HFF-Myc (cell line): ENCODE measurements at regions not wholly inside any gene's neighbourhood (a gene's known extent, or its start where the extent isn't known, plus 50 kb on each side); places are given as distances from the start of the nearest gene placed in this dataset.

Source experiments
- DNase-seq: peaks from one replicate; pipeline ENCODE4 v3.0.0-alpha.2; 2011; ENCODE audit warnings: low read depth; ENCODE audit errors: extremely low read depth
- H3K4me3 ChIP-seq: replicated peaks from 2 replicates; pipeline ENCODE4 v1.5.1; 2011; ENCODE audit warnings: low read depth, mild to moderate bottlenecking, control low read depth, low read length
- TF ChIP-seq, protein P1 (sequence below): IDR thresholded peaks from 2 replicates; pipeline ENCODE4 v1.5.1; 2012; ENCODE audit warnings: mild to moderate bottlenecking, low read depth, low read length, control low read depth; ENCODE audit errors: missing control alignments

DNA sequence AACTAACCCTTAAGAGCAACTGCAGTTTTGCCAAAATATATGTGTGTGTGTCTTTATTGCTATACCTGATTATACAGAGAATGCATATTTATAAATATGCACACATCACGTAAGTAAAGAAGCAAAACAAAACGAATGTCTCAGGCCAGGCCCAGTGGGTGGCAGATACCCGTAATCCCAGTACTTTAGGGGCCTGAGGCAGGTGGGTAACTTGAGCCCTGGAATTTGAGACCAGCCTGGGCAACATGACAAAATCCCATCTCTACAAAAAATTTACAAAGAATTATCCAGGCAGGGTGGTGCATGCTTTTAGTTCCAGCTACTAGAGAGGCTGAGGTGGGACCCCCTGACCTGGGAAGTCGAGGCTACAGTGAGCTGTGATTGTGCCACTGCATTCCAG lies 745.3 kb downstream of the SATB2 start:
- no peak for DNase-seq
- H3K4me3 ChIP-seq, result no peak overlapping the region
- TF ChIP-seq, protein P1, sequence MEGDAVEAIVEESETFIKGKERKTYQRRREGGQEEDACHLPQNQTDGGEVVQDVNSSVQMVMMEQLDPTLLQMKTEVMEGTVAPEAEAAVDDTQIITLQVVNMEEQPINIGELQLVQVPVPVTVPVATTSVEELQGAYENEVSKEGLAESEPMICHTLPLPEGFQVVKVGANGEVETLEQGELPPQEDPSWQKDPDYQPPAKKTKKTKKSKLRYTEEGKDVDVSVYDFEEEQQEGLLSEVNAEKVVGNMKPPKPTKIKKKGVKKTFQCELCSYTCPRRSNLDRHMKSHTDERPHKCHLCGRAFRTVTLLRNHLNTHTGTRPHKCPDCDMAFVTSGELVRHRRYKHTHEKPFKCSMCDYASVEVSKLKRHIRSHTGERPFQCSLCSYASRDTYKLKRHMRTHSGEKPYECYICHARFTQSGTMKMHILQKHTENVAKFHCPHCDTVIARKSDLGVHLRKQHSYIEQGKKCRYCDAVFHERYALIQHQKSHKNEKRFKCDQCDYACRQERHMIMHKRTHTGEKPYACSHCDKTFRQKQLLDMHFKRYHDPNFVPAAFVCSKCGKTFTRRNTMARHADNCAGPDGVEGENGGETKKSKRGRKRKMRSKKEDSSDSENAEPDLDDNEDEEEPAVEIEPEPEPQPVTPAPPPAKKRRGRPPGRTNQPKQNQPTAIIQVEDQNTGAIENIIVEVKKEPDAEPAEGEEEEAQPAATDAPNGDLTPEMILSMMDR, result no peak

DNA sequence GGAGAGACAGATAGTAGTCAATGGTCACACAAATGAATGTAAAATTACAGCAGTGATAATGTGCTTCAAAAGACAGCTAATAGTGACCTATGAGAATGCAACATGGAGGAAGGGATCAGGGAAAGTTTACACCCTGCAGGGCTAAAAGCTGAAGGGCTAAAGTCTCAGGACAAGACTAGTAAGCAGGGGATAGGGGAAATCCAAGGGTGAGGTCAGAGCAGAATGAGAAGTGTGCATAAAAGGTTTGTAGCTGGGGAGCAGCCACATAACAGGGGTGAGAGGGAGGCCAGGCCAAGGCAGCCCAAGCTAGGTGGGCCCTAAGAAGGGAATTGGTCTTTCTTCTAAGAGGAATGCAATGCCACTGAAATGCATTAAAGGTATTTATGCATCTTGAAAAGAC lies 746.3 kb downstream of the SATB2 start:
- no peak for DNase-seq
- H3K4me3 ChIP-seq, result no peak overlapping the region
- TF ChIP-seq, protein P1, result no peak

DNA sequence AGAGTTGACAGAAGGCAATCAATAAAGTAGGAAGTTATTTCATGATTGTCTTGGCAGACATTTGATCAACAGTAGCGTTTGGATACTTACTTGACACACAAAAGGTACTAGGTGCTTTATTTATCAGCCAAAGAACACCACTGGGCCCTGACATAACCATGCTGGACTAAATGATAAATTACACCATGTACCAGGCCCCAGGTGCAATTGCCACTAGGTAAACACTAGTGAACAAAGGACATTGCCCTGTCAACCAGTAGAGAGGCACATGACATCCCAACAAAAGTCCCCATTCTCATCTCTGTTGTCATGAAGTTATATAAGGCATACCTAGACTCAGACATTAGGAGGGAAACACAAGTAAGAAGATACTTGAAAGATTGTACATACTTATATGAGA lies 747.2 kb downstream of the SATB2 start:
- TF ChIP-seq, protein P1, result no peak
- no peak overlapping the region for H3K4me3 ChIP-seq
- no peak for DNase-seq

- TF ChIP-seq, protein P1, result no peak
- no peak for DNase-seq
- no peak overlapping the region for H3K4me3 ChIP-seq
Observed at GRCh38 chr2:198706476-198707082, 751.2 kb downstream of the SATB2 start.

- no peak overlapping the region for H3K4me3 ChIP-seq
- TF ChIP-seq, protein P1, result no peak
- DNase-seq, result no peak
Observed at GRCh38 chr2:198703281-198703680, 754.5 kb downstream of the SATB2 start.

GRCh38 chr2:198702796-198703195 lies 754.9 kb downstream of the SATB2 start:
- no peak for DNase-seq
- TF ChIP-seq, protein P1, result no peak
- H3K4me3 ChIP-seq, result no peak overlapping the region

GRCh38 chr2:198701481-198701880 lies 756.3 kb downstream of the SATB2 start:
- no peak for DNase-seq
- H3K4me3 ChIP-seq, result no peak overlapping the region
- TF ChIP-seq, protein P1, result no peak
